ENCODE measurements at regions not wholly inside any gene's neighbourhood (a gene's known extent, or its start where the extent isn't known, plus 50 kb on each side); places are given as distances from the start of the nearest gene placed in this dataset.

DNA sequence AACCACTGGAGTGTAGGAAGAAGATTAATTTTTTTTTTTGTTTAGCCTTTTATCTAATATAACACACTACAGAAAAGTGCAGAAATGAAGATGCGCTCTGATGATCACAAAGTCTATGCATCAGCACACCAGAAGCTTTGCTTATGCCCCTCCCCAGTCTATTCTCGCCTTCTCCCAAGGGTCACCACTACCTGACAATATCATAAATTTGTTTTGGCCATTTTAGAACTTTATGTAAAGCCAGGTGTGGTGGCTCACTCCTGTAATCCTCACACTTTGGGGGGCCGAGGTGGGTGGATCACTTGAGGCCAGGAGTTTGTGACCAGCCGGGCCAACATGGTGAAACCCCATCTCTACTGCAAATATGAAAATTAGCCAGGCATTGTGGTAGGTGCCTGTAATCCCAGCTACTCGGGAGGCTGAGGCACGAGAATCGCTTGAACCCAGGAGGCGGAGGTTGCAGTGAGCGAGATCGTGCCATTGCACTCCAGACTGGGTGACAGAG, 231.3 kb downstream of the FOXD2 start:
- H3K27ac Mint-ChIP-seq: no peak overlapping the region
- intact Hi-C loops (cut with micrococcal nuclease): no loop called here
- Histone ChIP-seq H3K79me2 (ENCODE audit: control insufficient read depth, insufficient read depth, low read length) (no peaks in the 10 kb centered on the region), H3K9me3 (ENCODE audit: control extremely low read depth in 1 of 3, control insufficient read depth in 2 of 3, insufficient read depth in 1 of 3, low read length in 2 of 3) (peaks cover 0 to 7% (median 3%) of the 10 kb centered on the region in 3 donors), H3K4me2 (replicated peaks; ENCODE audit: low read depth, low read length, poor library complexity, severe bottlenecking) (no peak overlapping the region), H3K27me3 (replicated peaks in 1 of 4; ENCODE audit: control extremely low read depth in 1 of 4, control insufficient read depth in 3 of 4, insufficient read depth in 4 of 4, low read length in 3 of 4) (no peaks in the 10 kb centered on the region), H3K9ac (ENCODE audit: low read length) (no peak overlapping the region), H2AFZ (ENCODE audit: insufficient read depth, low read depth, low read length, poor library complexity, severe bottlenecking) (no peak overlapping the region), H3K4me3 (ENCODE audit: control extremely low read depth in 1 of 5, extremely low read depth in 1 of 5, insufficient read depth in 1 of 5, low read depth in 2 of 5, low read length in 4 of 5) (no peak overlapping the region), H3K4me1 (ENCODE audit: control insufficient read depth in 2 of 2, insufficient read depth in 2 of 2, low read length in 2 of 2) (no peaks in the 10 kb centered on the region), H3K27ac (ENCODE audit: low read length in 2 of 2) (no peak overlapping the region), H3K36me3 (replicated peaks in 1 of 2; ENCODE audit: control extremely low read depth in 1 of 2, control insufficient read depth in 1 of 2, extremely low read depth in 1 of 2, insufficient read depth in 2 of 2, low read length in 1 of 2) (no peaks in the 10 kb centered on the region), H4K20me1 (ENCODE audit: control insufficient read depth, insufficient read depth, low read length, poor library complexity, severe bottlenecking) (no peaks in the 10 kb centered on the region)
- H3K27me3 Mint-ChIP-seq: peaks cover 3% of the 10 kb centered on the region
- no peak overlapping the region for H3K4me3 Mint-ChIP-seq
- ChIA-PET POLR2A (no interaction called here), CTCF (no interaction called here)
- H3K9me3 Mint-ChIP-seq (ENCODE audit: insufficient read depth): peaks cover 4% of the 10 kb centered on the region
- WGBS (ENCODE audit: insufficient coverage): 58% methylated on average over 3 of the region's 10 CpGs
- H3K4me1 Mint-ChIP-seq: no peaks in the 10 kb centered on the region
- DNase-seq: no peak
- no peak for ATAC-seq (ENCODE audit: low read depth)
- no peak for TF ChIP-seq EZH2 (IDR thresholded peaks at IDR 0.05; ENCODE audit: borderline replicate concordance, insufficient read depth, low read depth, low read length, poor library complexity, severe bottlenecking)
- TF ChIP-seq, protein P1, sequence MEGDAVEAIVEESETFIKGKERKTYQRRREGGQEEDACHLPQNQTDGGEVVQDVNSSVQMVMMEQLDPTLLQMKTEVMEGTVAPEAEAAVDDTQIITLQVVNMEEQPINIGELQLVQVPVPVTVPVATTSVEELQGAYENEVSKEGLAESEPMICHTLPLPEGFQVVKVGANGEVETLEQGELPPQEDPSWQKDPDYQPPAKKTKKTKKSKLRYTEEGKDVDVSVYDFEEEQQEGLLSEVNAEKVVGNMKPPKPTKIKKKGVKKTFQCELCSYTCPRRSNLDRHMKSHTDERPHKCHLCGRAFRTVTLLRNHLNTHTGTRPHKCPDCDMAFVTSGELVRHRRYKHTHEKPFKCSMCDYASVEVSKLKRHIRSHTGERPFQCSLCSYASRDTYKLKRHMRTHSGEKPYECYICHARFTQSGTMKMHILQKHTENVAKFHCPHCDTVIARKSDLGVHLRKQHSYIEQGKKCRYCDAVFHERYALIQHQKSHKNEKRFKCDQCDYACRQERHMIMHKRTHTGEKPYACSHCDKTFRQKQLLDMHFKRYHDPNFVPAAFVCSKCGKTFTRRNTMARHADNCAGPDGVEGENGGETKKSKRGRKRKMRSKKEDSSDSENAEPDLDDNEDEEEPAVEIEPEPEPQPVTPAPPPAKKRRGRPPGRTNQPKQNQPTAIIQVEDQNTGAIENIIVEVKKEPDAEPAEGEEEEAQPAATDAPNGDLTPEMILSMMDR (IDR thresholded peaks at IDR 0.05): no peak

DNA sequence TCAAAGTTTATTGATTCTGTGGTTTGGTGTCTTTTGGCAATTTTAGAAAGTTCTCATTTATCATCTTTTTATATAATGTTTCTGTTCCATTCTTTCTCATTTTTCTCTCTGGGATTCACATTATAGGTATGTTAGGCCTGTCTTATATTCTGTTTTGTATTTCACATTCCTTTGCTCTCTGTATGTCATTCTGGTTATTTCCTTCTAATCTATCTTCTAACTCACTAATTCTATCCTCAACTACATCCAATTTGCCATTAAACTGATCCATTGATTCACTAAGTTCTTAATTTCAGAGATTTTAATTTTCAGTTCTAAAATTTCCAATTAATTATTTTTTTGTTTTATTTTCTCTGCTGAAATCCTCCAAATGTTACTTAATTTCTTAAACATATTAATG, 234.8 kb downstream of the FOXD2 start:
- no peak overlapping the region for H3K27ac ChIP-seq (ENCODE audit: low read length in 2 of 2)
- H3K27ac Mint-ChIP-seq: no peak overlapping the region
- ATAC-seq (ENCODE audit: low read depth): no peak
- H2AFZ ChIP-seq (ENCODE audit: insufficient read depth, low read depth, low read length, poor library complexity, severe bottlenecking): no peak overlapping the region
- no peaks in the 10 kb centered on the region for H3K27me3 Mint-ChIP-seq
- no peak for TF ChIP-seq EZH2 (IDR thresholded peaks at IDR 0.05; ENCODE audit: borderline replicate concordance, insufficient read depth, low read depth, low read length, poor library complexity, severe bottlenecking)
- TF ChIP-seq, protein P1 (IDR thresholded peaks at IDR 0.05): no peak
- no peaks in the 10 kb centered on the region for H3K36me3 ChIP-seq (replicated peaks in 1 of 2; ENCODE audit: control extremely low read depth in 1 of 2, control insufficient read depth in 1 of 2, extremely low read depth in 1 of 2, insufficient read depth in 2 of 2, low read length in 1 of 2)
- no peaks in the 10 kb centered on the region for H4K20me1 ChIP-seq (ENCODE audit: control insufficient read depth, insufficient read depth, low read length, poor library complexity, severe bottlenecking)
- H3K4me1 Mint-ChIP-seq: no peaks in the 10 kb centered on the region
- peaks cover 0 to 8% (median 7%) of the 10 kb centered on the region in 3 donors for H3K9me3 ChIP-seq (ENCODE audit: control extremely low read depth in 1 of 3, control insufficient read depth in 2 of 3, insufficient read depth in 1 of 3, low read length in 2 of 3)
- H3K27me3 ChIP-seq (replicated peaks in 1 of 4; ENCODE audit: control extremely low read depth in 1 of 4, control insufficient read depth in 3 of 4, insufficient read depth in 4 of 4, low read length in 3 of 4): no peaks in the 10 kb centered on the region
- no peaks in the 10 kb centered on the region for H3K4me1 ChIP-seq (ENCODE audit: control insufficient read depth in 2 of 2, insufficient read depth in 2 of 2, low read length in 2 of 2)
- DNase-seq: no peak
- H3K79me2 ChIP-seq (ENCODE audit: control insufficient read depth, insufficient read depth, low read length): no peaks in the 10 kb centered on the region
- ChIA-PET CTCF (no interaction called here), POLR2A (no interaction called here)
- H3K9me3 Mint-ChIP-seq (ENCODE audit: insufficient read depth): peaks cover 6% of the 10 kb centered on the region
- no peak overlapping the region for H3K4me3 ChIP-seq (ENCODE audit: control extremely low read depth in 1 of 5, extremely low read depth in 1 of 5, insufficient read depth in 1 of 5, low read depth in 2 of 5, low read length in 4 of 5)
- H3K9ac ChIP-seq (ENCODE audit: low read length): no peak overlapping the region
- no peak overlapping the region for H3K4me3 Mint-ChIP-seq
- intact Hi-C loops (cut with micrococcal nuclease): no loop called here
- no peak overlapping the region for H3K4me2 ChIP-seq (replicated peaks; ENCODE audit: low read depth, low read length, poor library complexity, severe bottlenecking)

All from B cell (primary cell).